B cell (primary cell): ENCODE measurements at regions not wholly inside any gene's neighbourhood (a gene's known extent, or its start where the extent isn't known, plus 50 kb on each side); places are given as distances from the start of the nearest gene placed in this dataset.

Experiments used
- CTCF ChIP-seq: fragments of 200-600 bp; IDR thresholded peaks from one replicate; pipeline ENCODE4 v1.8.0; 2022; ENCODE audit warnings: antibody characterized with exemption, mild to moderate bottlenecking
- EZH2 ChIP-seq: IDR thresholded peaks from 2 replicates; pipeline ENCODE4 v1.6.1; 2012; ENCODE audit warnings: borderline replicate concordance, low read depth, mild to moderate bottlenecking, moderate library complexity, low read length; ENCODE audit not compliant: insufficient read depth, poor library complexity, severe bottlenecking

GRCh38 chr18:78208461-78208860, 771.2 kb upstream of the SALL3 start:
- TF ChIP-seq CTCF (no peak), EZH2 (no peak)
